ENCODE measurements at regions not wholly inside any gene's neighbourhood (a gene's known extent, or its start where the extent isn't known, plus 50 kb on each side); places are given as distances from the start of the nearest gene placed in this dataset.

DNA sequence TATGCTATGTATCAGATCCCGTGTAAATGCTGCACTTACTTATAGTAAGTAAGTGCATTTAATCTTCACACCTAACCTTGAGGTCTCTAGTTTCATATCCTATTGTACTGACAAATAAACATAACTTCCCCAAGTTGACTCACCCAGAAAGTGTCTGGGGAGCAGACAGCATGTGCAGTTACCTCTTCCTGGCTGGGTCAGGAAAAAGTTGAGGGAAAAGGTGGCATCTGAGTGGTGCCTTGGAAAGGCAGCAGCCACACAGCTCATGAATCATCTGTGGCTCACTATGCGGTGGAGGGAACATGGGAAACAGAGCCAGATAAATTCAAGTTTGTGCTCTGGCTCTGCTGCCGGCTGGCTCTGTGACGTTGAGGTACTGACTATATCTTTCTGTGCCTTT, 382.0 kb upstream of the DYNLRB2 start:
- H3K4me3 Mint-ChIP-seq: no peak overlapping the region
- H3K27me3 Mint-ChIP-seq: peaks cover 7% of the 10 kb centered on the region
- peaks cover 1% of the 10 kb centered on the region for H3K9me3 Mint-ChIP-seq
- no peaks in the 10 kb centered on the region for H3K4me1 Mint-ChIP-seq (ENCODE audit: low read depth)
- no peak overlapping the region for H3K27ac Mint-ChIP-seq
- no peaks in the 10 kb centered on the region for H3K36me3 Mint-ChIP-seq (ENCODE audit: low read depth)

DNA sequence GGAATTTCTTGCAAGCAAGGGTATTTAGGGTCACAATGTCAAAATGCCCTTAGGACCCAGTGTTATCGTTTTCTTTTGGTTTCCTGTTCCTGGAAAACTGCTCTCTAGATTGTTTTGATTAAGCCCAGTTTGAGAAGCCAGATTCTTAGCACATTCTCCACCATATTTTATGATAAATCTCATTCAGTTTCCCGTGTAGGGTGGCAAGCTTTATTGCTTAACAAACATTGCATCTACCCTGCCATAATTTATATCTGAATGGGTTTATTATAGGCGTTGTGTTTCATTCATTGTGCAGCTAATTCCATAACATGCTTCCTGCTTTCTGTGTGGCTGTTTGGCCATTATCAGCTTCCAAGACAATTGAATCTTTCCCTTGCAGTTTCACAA, 389.1 kb upstream of the DYNLRB2 start:
- Mint-ChIP-seq H3K36me3 (ENCODE audit: low read depth) (no peaks in the 10 kb centered on the region), H3K27me3 (peaks cover 6% of the 10 kb centered on the region), H3K4me1 (ENCODE audit: low read depth) (no peaks in the 10 kb centered on the region), H3K27ac (no peak overlapping the region), H3K4me3 (no peak overlapping the region), H3K9me3 (peaks cover 3% of the 10 kb centered on the region)

GRCh38 chr16:80150978-80151721, 389.6 kb upstream of the DYNLRB2 start:
- Mint-ChIP-seq H3K4me3 (no peak overlapping the region), H3K4me1 (ENCODE audit: low read depth) (no peaks in the 10 kb centered on the region)

GRCh38 chr16:80148826-80149225, 392.0 kb upstream of the DYNLRB2 start:
- Mint-ChIP-seq H3K4me1 (ENCODE audit: low read depth) (no peaks in the 10 kb centered on the region), H3K9me3 (peaks cover 3% of the 10 kb centered on the region), H3K27me3 (no peaks in the 10 kb centered on the region), H3K36me3 (ENCODE audit: low read depth) (no peaks in the 10 kb centered on the region), H3K27ac (no peak overlapping the region), H3K4me3 (no peak overlapping the region)

More at GRCh38 chr16:80150978-80151721, 389.6 kb upstream of the DYNLRB2 start:
- no peaks in the 10 kb centered on the region for H3K36me3 Mint-ChIP-seq (ENCODE audit: low read depth)
- H3K9me3 Mint-ChIP-seq: peaks cover 3% of the 10 kb centered on the region
- peaks cover 2% of the 10 kb centered on the region for H3K27me3 Mint-ChIP-seq
- no peak overlapping the region for H3K27ac Mint-ChIP-seq

- peaks cover 4% of the 10 kb centered on the region for H3K9me3 Mint-ChIP-seq
- H3K4me3 Mint-ChIP-seq: no peak overlapping the region
These were observed 393.7 kb upstream of the DYNLRB2 start for GRCh38 chr16:80147026-80147655.

DNA sequence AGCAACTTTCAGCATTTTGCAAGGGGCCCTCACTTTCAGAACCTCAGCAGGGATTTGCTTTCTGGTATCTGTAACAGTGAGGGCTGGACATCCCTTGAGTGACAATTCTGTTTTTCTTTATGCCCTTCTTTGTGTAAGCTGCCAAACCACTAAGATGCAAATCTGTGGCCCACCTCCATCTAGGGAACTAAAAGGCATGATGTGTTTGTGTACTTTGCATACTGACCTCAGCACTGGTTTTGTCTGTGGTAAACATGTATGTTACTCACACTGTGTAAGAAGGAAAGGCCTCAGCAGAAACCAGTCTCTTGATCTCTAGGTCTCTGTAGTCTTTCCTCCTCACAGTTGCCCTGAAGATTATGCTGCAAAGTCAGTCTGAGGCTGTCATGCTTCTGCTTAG, 396.6 kb upstream of the DYNLRB2 start:
- Mint-ChIP-seq H3K9me3 (peaks cover 11% of the 10 kb centered on the region), H3K36me3 (ENCODE audit: low read depth) (no peaks in the 10 kb centered on the region), H3K27me3 (no peaks in the 10 kb centered on the region), H3K4me1 (ENCODE audit: low read depth) (no peaks in the 10 kb centered on the region), H3K4me3 (no peak overlapping the region), H3K27ac (no peak overlapping the region)

More at GRCh38 chr16:80147026-80147655, 393.7 kb upstream of the DYNLRB2 start:
- Mint-ChIP-seq H3K36me3 (ENCODE audit: low read depth) (no peaks in the 10 kb centered on the region), H3K27ac (no peak overlapping the region), H3K27me3 (no peaks in the 10 kb centered on the region), H3K4me1 (ENCODE audit: low read depth) (no peaks in the 10 kb centered on the region)

DNA sequence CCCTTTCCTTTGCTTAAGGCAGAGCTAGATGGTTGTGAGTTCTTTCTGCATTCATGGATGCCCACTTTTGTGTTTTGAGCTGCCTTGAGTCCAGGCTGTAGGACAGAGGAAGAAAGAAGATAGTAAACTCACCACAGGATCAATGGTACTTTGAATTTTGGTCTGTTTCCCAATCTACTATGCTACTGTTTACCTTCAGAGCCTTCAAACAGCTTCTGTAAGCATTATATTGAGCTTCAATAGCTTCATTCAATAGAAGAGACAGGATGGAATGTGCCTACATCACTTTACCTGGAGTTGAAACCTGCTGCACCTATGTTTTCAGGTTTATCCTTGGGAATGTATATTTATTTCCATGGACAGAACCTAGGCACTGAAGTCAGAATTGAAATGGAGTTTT, 397.9 kb upstream of the DYNLRB2 start:
- peaks cover 11% of the 10 kb centered on the region for H3K9me3 Mint-ChIP-seq
- H3K4me3 Mint-ChIP-seq: no peak overlapping the region
- H3K27me3 Mint-ChIP-seq: no peaks in the 10 kb centered on the region
- no peak overlapping the region for H3K27ac Mint-ChIP-seq
- H3K4me1 Mint-ChIP-seq (ENCODE audit: low read depth): no peaks in the 10 kb centered on the region
- no peaks in the 10 kb centered on the region for H3K36me3 Mint-ChIP-seq (ENCODE audit: low read depth)

DNA sequence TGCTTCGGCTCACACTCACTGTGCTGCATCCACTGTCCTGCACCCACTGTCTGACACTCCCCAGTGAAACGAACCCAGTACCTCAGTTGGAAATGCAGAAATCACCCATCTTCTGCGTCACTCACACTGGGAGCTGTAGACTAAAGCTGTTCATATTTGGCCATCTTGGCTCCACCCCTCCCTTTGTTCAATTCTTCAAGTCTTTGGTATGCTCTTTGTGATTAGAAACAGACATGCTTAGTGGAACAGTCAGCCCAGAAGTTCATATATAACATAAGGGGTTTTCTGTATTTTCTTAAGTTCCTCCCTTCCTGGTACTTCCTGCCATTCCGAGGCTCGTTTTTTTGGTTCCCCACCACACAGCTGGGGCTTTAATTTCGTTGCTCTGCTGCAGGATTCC, 398.5 kb upstream of the DYNLRB2 start:
- H3K4me1 Mint-ChIP-seq (ENCODE audit: low read depth): no peaks in the 10 kb centered on the region
- H3K36me3 Mint-ChIP-seq (ENCODE audit: low read depth): no peaks in the 10 kb centered on the region
- no peak overlapping the region for H3K4me3 Mint-ChIP-seq
- H3K27me3 Mint-ChIP-seq: no peaks in the 10 kb centered on the region
- H3K9me3 Mint-ChIP-seq: peaks cover 11% of the 10 kb centered on the region
- H3K27ac Mint-ChIP-seq: no peak overlapping the region

GRCh38 chr16:80129791-80130190, 411.0 kb upstream of the DYNLRB2 start:
- H3K4me1 Mint-ChIP-seq (ENCODE audit: low read depth): no peaks in the 10 kb centered on the region
- H3K27me3 Mint-ChIP-seq: peaks cover 5% of the 10 kb centered on the region
- no peak overlapping the region for H3K27ac Mint-ChIP-seq
- H3K9me3 Mint-ChIP-seq: no peaks in the 10 kb centered on the region
- H3K36me3 Mint-ChIP-seq (ENCODE audit: low read depth): no peaks in the 10 kb centered on the region
- H3K4me3 Mint-ChIP-seq: no peak overlapping the region

DNA sequence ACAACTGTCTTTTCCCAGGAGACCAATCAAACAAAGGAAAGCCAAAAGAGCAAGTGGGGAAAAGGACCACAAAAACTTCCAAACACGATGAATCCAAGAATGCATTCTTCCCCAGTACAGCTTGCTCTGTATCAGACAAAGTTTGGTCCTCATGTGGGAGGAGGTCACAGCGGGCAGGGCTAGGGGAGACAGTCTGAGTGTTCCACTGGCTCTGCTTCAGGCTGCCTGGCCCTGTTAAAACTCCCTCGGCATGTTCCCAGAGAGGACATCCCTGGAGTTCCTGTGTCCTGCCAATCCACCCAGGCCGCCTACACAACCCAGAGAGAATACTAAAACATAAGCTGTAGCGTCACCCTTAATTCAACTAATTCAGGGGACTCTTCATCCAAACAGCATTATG, 415.1 kb upstream of the DYNLRB2 start:
- H3K4me3 Mint-ChIP-seq: no peak overlapping the region
- no peak overlapping the region for H3K27ac Mint-ChIP-seq
- no peaks in the 10 kb centered on the region for H3K36me3 Mint-ChIP-seq (ENCODE audit: low read depth)
- no peaks in the 10 kb centered on the region for H3K4me1 Mint-ChIP-seq (ENCODE audit: low read depth)
- H3K27me3 Mint-ChIP-seq: peaks cover 3% of the 10 kb centered on the region
- H3K9me3 Mint-ChIP-seq: no peaks in the 10 kb centered on the region

DNA sequence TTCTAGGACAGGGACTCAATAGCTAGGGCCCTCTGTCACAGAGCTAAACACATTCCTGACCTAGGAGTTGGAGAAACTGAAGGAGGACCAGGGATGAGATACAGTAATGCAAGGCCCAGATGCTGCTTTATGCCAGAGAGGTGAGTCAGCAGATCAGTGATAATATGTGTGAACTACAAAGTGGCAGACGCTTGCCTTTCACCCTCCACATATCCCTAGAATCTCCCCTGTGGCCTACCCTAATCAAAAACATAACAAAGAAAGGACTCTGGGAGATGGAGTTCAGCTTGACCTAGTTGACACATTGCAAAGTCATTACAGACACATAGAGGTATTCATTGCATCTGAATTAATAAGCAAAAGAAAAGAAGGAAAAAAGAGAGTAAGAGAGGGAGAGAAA, 417.6 kb upstream of the DYNLRB2 start:
- Mint-ChIP-seq H3K36me3 (ENCODE audit: low read depth) (no peaks in the 10 kb centered on the region), H3K27me3 (no peaks in the 10 kb centered on the region), H3K9me3 (no peaks in the 10 kb centered on the region), H3K4me3 (no peak overlapping the region), H3K27ac (no peak overlapping the region), H3K4me1 (ENCODE audit: low read depth) (no peaks in the 10 kb centered on the region)

GRCh38 chr16:80122115-80122514, 418.7 kb upstream of the DYNLRB2 start:
- H3K36me3 Mint-ChIP-seq (ENCODE audit: low read depth): no peaks in the 10 kb centered on the region
- H3K4me3 Mint-ChIP-seq: no peak overlapping the region

DNA sequence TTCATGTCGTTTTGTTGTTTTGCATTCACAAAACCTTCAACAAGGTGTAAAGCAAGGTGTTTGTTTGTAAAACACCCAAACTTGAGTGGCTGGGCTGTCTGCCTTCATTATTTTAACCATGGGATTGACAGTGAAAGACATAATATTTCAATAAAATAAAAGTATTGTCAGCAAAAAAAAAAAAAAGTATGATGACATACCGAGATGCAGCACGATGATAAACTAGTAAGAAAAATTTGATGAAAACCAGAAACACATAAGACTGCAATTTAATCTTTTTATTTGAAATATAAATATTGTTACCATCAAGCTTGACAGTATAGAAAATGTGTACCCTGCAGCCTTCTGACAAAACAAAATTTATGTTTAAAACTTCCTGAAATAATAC, 419.3 kb upstream of the DYNLRB2 start:
- no peaks in the 10 kb centered on the region for H3K4me1 Mint-ChIP-seq (ENCODE audit: low read depth)
- no peaks in the 10 kb centered on the region for H3K36me3 Mint-ChIP-seq (ENCODE audit: low read depth)
- no peak overlapping the region for H3K4me3 Mint-ChIP-seq
- H3K27ac Mint-ChIP-seq: no peak overlapping the region
- H3K9me3 Mint-ChIP-seq: no peaks in the 10 kb centered on the region
- H3K27me3 Mint-ChIP-seq: no peaks in the 10 kb centered on the region

More at GRCh38 chr16:80122115-80122514, 418.7 kb upstream of the DYNLRB2 start:
- Mint-ChIP-seq H3K27me3 (no peaks in the 10 kb centered on the region), H3K4me1 (ENCODE audit: low read depth) (no peaks in the 10 kb centered on the region), H3K27ac (no peak overlapping the region), H3K9me3 (no peaks in the 10 kb centered on the region)

GRCh38 chr16:80120899-80121521, 419.8 kb upstream of the DYNLRB2 start:
- Mint-ChIP-seq H3K27ac (no peak overlapping the region), H3K36me3 (ENCODE audit: low read depth) (no peaks in the 10 kb centered on the region)

GRCh38 chr16:80117556-80118130, 423.1 kb upstream of the DYNLRB2 start:
- Mint-ChIP-seq H3K27ac (no peak overlapping the region), H3K36me3 (ENCODE audit: low read depth) (no peaks in the 10 kb centered on the region), H3K27me3 (no peaks in the 10 kb centered on the region), H3K4me3 (no peak overlapping the region), H3K9me3 (no peaks in the 10 kb centered on the region), H3K4me1 (ENCODE audit: low read depth) (no peaks in the 10 kb centered on the region)

More at GRCh38 chr16:80120899-80121521, 419.8 kb upstream of the DYNLRB2 start:
- H3K27me3 Mint-ChIP-seq: no peaks in the 10 kb centered on the region
- no peaks in the 10 kb centered on the region for H3K9me3 Mint-ChIP-seq
- no peaks in the 10 kb centered on the region for H3K4me1 Mint-ChIP-seq (ENCODE audit: low read depth)
- H3K4me3 Mint-ChIP-seq: no peak overlapping the region
